ENCODE measurements at regions not wholly inside any gene's neighbourhood (a gene's known extent, or its start where the extent isn't known, plus 50 kb on each side); places are given as distances from the start of the nearest gene placed in this dataset.

DNA sequence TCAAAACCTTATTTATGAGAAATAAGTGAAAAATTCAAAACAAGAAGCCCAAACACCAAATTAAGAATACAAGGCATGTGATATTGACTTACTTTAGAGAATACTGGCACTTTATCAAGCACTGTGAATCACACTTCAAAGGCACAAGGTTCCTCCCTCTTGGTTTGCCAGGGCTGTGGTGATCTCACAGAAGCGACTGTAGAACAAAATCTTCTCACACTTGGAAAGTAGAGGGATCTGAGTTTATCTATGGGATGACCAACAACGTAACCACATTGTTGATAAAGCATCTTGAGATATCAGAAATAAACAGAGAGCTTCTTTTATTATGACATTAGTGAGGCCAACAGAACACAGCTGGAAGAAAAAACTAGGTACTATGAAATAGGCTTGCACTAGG is 295.9 kb downstream of the NFIB start:
- Histone ChIP-seq H3K4me1 (ENCODE audit: control insufficient read depth in 4 of 4, insufficient read depth in 4 of 4, low read length in 3 of 4) (no peaks in the 10 kb centered on the region), H3K4me3 (ENCODE audit: low read depth in 1 of 3, low read length in 3 of 3) (no peak overlapping the region), H3K9ac (ENCODE audit: low read depth in 1 of 2, low read length in 2 of 2) (no peak overlapping the region), H3K9me3 (ENCODE audit: control insufficient read depth in 4 of 4, low read length in 3 of 4) (no peaks in the 10 kb centered on the region), H3K36me3 (ENCODE audit: control insufficient read depth in 4 of 4, insufficient read depth in 3 of 4, low read depth in 1 of 4, low read length in 3 of 4) (no peaks in the 10 kb centered on the region), H3K27me3 (ENCODE audit: control insufficient read depth in 4 of 4, insufficient read depth in 4 of 4, low read length in 3 of 4) (no peaks in the 10 kb centered on the region), H3K27ac (ENCODE audit: low read depth in 1 of 2, low read length in 2 of 2) (no peak overlapping the region)
- TF ChIP-seq, protein P1, sequence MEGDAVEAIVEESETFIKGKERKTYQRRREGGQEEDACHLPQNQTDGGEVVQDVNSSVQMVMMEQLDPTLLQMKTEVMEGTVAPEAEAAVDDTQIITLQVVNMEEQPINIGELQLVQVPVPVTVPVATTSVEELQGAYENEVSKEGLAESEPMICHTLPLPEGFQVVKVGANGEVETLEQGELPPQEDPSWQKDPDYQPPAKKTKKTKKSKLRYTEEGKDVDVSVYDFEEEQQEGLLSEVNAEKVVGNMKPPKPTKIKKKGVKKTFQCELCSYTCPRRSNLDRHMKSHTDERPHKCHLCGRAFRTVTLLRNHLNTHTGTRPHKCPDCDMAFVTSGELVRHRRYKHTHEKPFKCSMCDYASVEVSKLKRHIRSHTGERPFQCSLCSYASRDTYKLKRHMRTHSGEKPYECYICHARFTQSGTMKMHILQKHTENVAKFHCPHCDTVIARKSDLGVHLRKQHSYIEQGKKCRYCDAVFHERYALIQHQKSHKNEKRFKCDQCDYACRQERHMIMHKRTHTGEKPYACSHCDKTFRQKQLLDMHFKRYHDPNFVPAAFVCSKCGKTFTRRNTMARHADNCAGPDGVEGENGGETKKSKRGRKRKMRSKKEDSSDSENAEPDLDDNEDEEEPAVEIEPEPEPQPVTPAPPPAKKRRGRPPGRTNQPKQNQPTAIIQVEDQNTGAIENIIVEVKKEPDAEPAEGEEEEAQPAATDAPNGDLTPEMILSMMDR (IDR thresholded peaks at IDR 0.05; ENCODE audit: low read depth, low read length, missing input control): no peak
- no peak for TF ChIP-seq RAD21 (IDR thresholded peaks at IDR 0.05)
- TF ChIP-seq FOXA1 (IDR thresholded peaks at IDR 0.05): no peak
- TF ChIP-seq, protein P2, sequence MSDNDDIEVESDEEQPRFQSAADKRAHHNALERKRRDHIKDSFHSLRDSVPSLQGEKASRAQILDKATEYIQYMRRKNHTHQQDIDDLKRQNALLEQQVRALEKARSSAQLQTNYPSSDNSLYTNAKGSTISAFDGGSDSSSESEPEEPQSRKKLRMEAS (IDR thresholded peaks at IDR 0.05): no peak
- TF ChIP-seq, protein P3, sequence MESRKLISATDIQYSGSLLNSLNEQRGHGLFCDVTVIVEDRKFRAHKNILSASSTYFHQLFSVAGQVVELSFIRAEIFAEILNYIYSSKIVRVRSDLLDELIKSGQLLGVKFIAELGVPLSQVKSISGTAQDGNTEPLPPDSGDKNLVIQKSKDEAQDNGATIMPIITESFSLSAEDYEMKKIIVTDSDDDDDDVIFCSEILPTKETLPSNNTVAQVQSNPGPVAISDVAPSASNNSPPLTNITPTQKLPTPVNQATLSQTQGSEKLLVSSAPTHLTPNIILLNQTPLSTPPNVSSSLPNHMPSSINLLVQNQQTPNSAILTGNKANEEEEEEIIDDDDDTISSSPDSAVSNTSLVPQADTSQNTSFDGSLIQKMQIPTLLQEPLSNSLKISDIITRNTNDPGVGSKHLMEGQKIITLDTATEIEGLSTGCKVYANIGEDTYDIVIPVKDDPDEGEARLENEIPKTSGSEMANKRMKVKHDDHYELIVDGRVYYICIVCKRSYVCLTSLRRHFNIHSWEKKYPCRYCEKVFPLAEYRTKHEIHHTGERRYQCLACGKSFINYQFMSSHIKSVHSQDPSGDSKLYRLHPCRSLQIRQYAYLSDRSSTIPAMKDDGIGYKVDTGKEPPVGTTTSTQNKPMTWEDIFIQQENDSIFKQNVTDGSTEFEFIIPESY (IDR thresholded peaks at IDR 0.05): no peak
- TF ChIP-seq FOXA2 (IDR thresholded peaks at IDR 0.05): no peak
- no peak for TF ChIP-seq HNF4A (conservative IDR thresholded peaks at IDR 0.05)
- no peak for TF ChIP-seq TAF1 (conservative IDR thresholded peaks at IDR 0.05)
- no peak for TF ChIP-seq HNF4G (IDR thresholded peaks at IDR 0.05)
- TF ChIP-seq, protein P4, sequence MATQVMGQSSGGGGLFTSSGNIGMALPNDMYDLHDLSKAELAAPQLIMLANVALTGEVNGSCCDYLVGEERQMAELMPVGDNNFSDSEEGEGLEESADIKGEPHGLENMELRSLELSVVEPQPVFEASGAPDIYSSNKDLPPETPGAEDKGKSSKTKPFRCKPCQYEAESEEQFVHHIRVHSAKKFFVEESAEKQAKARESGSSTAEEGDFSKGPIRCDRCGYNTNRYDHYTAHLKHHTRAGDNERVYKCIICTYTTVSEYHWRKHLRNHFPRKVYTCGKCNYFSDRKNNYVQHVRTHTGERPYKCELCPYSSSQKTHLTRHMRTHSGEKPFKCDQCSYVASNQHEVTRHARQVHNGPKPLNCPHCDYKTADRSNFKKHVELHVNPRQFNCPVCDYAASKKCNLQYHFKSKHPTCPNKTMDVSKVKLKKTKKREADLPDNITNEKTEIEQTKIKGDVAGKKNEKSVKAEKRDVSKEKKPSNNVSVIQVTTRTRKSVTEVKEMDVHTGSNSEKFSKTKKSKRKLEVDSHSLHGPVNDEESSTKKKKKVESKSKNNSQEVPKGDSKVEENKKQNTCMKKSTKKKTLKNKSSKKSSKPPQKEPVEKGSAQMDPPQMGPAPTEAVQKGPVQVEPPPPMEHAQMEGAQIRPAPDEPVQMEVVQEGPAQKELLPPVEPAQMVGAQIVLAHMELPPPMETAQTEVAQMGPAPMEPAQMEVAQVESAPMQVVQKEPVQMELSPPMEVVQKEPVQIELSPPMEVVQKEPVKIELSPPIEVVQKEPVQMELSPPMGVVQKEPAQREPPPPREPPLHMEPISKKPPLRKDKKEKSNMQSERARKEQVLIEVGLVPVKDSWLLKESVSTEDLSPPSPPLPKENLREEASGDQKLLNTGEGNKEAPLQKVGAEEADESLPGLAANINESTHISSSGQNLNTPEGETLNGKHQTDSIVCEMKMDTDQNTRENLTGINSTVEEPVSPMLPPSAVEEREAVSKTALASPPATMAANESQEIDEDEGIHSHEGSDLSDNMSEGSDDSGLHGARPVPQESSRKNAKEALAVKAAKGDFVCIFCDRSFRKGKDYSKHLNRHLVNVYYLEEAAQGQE (IDR thresholded peaks at IDR 0.05): no peak
- TF ChIP-seq JUND (IDR thresholded peaks at IDR 0.05): no peak
- WGBS: 41% methylated on average over 2 of the region's 2 CpGs
- DNase-seq (ENCODE audit: low spot score): no peak

DNA sequence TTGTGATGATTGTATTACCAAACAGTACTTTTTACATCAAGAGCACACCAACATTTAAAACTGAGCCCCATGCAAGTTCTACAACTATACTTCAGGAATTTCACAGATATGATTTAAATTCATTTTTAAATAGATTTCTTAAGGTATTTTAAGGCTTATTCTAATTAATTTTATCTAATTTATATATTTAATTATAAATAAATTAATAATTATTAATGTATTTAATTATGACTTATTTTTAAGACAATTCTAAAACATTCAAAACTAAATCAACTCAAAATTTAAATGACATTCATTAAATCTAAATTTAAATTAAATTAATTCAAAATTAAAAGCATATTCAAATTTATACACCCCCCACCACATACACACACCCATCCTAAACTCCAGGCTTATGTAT is 299.2 kb downstream of the NFIB start:
- H3K36me3 ChIP-seq (ENCODE audit: control insufficient read depth in 4 of 4, insufficient read depth in 3 of 4, low read depth in 1 of 4, low read length in 3 of 4): no peaks in the 10 kb centered on the region
- H3K4me3 ChIP-seq (ENCODE audit: low read depth in 1 of 3, low read length in 3 of 3): no peak overlapping the region
- H3K4me1 ChIP-seq (ENCODE audit: control insufficient read depth in 4 of 4, insufficient read depth in 4 of 4, low read length in 3 of 4): no peaks in the 10 kb centered on the region
- H3K27ac ChIP-seq (ENCODE audit: low read depth in 1 of 2, low read length in 2 of 2): no peak overlapping the region
- no peak overlapping the region for H3K9ac ChIP-seq (ENCODE audit: low read depth in 1 of 2, low read length in 2 of 2)
- no peaks in the 10 kb centered on the region for H3K9me3 ChIP-seq (ENCODE audit: control insufficient read depth in 4 of 4, low read length in 3 of 4)
- DNase-seq (ENCODE audit: low spot score): no peak
- no peaks in the 10 kb centered on the region for H3K27me3 ChIP-seq (ENCODE audit: control insufficient read depth in 4 of 4, insufficient read depth in 4 of 4, low read length in 3 of 4)
- TF ChIP-seq, protein P4 (IDR thresholded peaks at IDR 0.05): no peak
- no peak for TF ChIP-seq HNF4A (conservative IDR thresholded peaks at IDR 0.05)
- TF ChIP-seq EGR1 (IDR thresholded peaks at IDR 0.05; ENCODE audit: low read depth in 2 of 2): no peak
- TF ChIP-seq NR2F2 (IDR thresholded peaks at IDR 0.05): no peak
- no peak for TF ChIP-seq HNF4G (IDR thresholded peaks at IDR 0.05)
- no peak for TF ChIP-seq RAD21 (IDR thresholded peaks at IDR 0.05)
- TF ChIP-seq RXRA (IDR thresholded peaks at IDR 0.05): no peak
- no peak for TF ChIP-seq GABPA (IDR thresholded peaks at IDR 0.05 in 1 of 2, conservative IDR thresholded peaks at IDR 0.05 in 1 of 2)
- TF ChIP-seq FOXA1 (IDR thresholded peaks at IDR 0.05): no peak
- no peak for TF ChIP-seq YY1 (IDR thresholded peaks at IDR 0.05)
- TF ChIP-seq, protein P1 (IDR thresholded peaks at IDR 0.05; ENCODE audit: low read depth, low read length, missing input control): no peak
- TF ChIP-seq, protein P5, sequence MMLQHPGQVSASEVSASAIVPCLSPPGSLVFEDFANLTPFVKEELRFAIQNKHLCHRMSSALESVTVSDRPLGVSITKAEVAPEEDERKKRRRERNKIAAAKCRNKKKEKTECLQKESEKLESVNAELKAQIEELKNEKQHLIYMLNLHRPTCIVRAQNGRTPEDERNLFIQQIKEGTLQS (IDR thresholded peaks at IDR 0.05): no peak
- TF ChIP-seq, protein P2 (IDR thresholded peaks at IDR 0.05): no peak
- no peak for TF ChIP-seq SP1 (IDR thresholded peaks at IDR 0.05)
